H9 (cell line): ENCODE measurements at regions not wholly inside any gene's neighbourhood (a gene's known extent, or its start where the extent isn't known, plus 50 kb on each side); places are given as distances from the start of the nearest gene placed in this dataset.

Source experiments
- DNase-seq: peaks from one replicate; pipeline ENCODE4 v3.0.0-alpha.2; 2017
- H2AFZ ChIP-seq: one replicate; pipeline ENCODE4 v1.6.1; 2013; ENCODE audit warnings: mild to moderate bottlenecking, low read length, control low read depth, moderate library complexity
- H2AK5ac ChIP-seq: 2 replicates; pipeline ENCODE4 v1.6.1; 2013; ENCODE audit warnings: low read length, control low read depth, mixed read lengths; ENCODE audit not compliant: insufficient read length
- H2BK120ac ChIP-seq: one replicate; pipeline ENCODE4 v1.6.1; 2013; ENCODE audit warnings: low read depth, mild to moderate bottlenecking, low read length, control low read depth, inconsistent platforms; ENCODE audit not compliant: poor library complexity, severe bottlenecking
- H2BK12ac ChIP-seq: 2 replicates; pipeline ENCODE4 v1.6.1; 2013; ENCODE audit warnings: low read length, control low read depth, mixed read lengths, low read depth; ENCODE audit not compliant: insufficient read length
- H2BK15ac ChIP-seq: 2 replicates; pipeline ENCODE4 v1.6.1; 2013; ENCODE audit warnings: low read depth, low read length, control low read depth
- H2BK20ac ChIP-seq: one replicate; pipeline ENCODE4 v1.6.1; 2013; ENCODE audit warnings: low read depth, mild to moderate bottlenecking, low read length, control low read depth, inconsistent platforms; ENCODE audit not compliant: poor library complexity, severe bottlenecking
- H2BK5ac ChIP-seq: 2 replicates; pipeline ENCODE4 v1.6.1; 2013; ENCODE audit warnings: low read length, control low read depth, mixed read lengths; ENCODE audit not compliant: insufficient read length
- H3K14ac ChIP-seq: 2 replicates; pipeline ENCODE4 v1.6.1; 2013; ENCODE audit warnings: low read length, control low read depth; ENCODE audit not compliant: insufficient read depth
- H3K18ac ChIP-seq: 2 replicates; pipeline ENCODE4 v1.6.1; 2013; ENCODE audit warnings: low read depth, mild to moderate bottlenecking, mixed read lengths, low read length, control low read depth; ENCODE audit not compliant: insufficient read length
- H3K23ac ChIP-seq: 2 replicates; pipeline ENCODE4 v1.6.1; 2013; ENCODE audit warnings: low read length, control low read depth, mixed read lengths, low read depth; ENCODE audit not compliant: insufficient read length
- H3K23me2 ChIP-seq: 2 replicates; pipeline ENCODE4 v1.6.1; 2013; ENCODE audit warnings: low read depth, mild to moderate bottlenecking, mixed read lengths, low read length, control low read depth; ENCODE audit not compliant: insufficient read length, poor library complexity, severe bottlenecking
- H3K27ac ChIP-seq: 2 replicates; pipeline ENCODE4 v1.5.1; 2013; ENCODE audit warnings: low read length, control low read depth, mixed read lengths, low read depth; ENCODE audit not compliant: insufficient read length
- H3K27me3 ChIP-seq: 2 replicates; pipeline ENCODE4 v1.6.1; 2013; ENCODE audit warnings: low read length, control low read depth, inconsistent platforms; ENCODE audit not compliant: insufficient read depth
- H3K4ac ChIP-seq: 2 replicates; pipeline ENCODE4 v1.6.1; 2013; ENCODE audit warnings: low read depth, mild to moderate bottlenecking, control low read depth, inconsistent platforms, low read length, moderate library complexity
- H3K4me1 ChIP-seq: 2 replicates; pipeline ENCODE4 v1.6.1; 2013; ENCODE audit warnings: low read length, control low read depth, inconsistent platforms; ENCODE audit not compliant: insufficient read depth
- H3K4me2 ChIP-seq: 2 replicates; pipeline ENCODE4 v1.6.1; 2013; ENCODE audit warnings: low read length, control low read depth, mixed read lengths; ENCODE audit not compliant: insufficient read length, insufficient read depth
- H3K56ac ChIP-seq: 2 replicates; pipeline ENCODE4 v1.6.1; 2013; ENCODE audit warnings: low read depth, mild to moderate bottlenecking, mixed read lengths, low read length, control low read depth; ENCODE audit not compliant: insufficient read length
- H3K79me1 ChIP-seq: 2 replicates; pipeline ENCODE4 v1.6.1; 2013; ENCODE audit warnings: low read depth, mild to moderate bottlenecking, moderate library complexity, low read length, control low read depth, inconsistent platforms; ENCODE audit not compliant: insufficient read depth, poor library complexity, severe bottlenecking
- H3K79me2 ChIP-seq: 2 replicates; pipeline ENCODE4 v1.6.1; 2013; ENCODE audit warnings: low read length, control low read depth, inconsistent platforms; ENCODE audit not compliant: insufficient read depth
- H3K9ac ChIP-seq: 2 replicates; pipeline ENCODE4 v1.6.1; 2013; ENCODE audit warnings: low read length, control low read depth, mixed read lengths; ENCODE audit not compliant: insufficient read length; ENCODE audit errors: extremely low read depth
- H3K9me3 ChIP-seq: one replicate; pipeline ENCODE4 v1.6.1; 2013; ENCODE audit warnings: low read depth, low read length, inconsistent platforms; ENCODE audit not compliant: control insufficient read depth
- H3T11ph ChIP-seq: one replicate; pipeline ENCODE4 v1.6.1; 2013; ENCODE audit warnings: mild to moderate bottlenecking, low read length, control low read depth, inconsistent platforms
- H4K20me1 ChIP-seq: one replicate; pipeline ENCODE4 v1.6.1; 2013; ENCODE audit not compliant: control insufficient read depth, insufficient read length, insufficient read depth
- H4K5ac ChIP-seq: 2 replicates; pipeline ENCODE4 v1.6.1; 2013; ENCODE audit warnings: low read depth, mild to moderate bottlenecking, mixed read lengths, low read length, control low read depth; ENCODE audit not compliant: insufficient read length
- H4K8ac ChIP-seq: replicated peaks from 2 replicates; pipeline ENCODE4 v1.6.1; 2013; ENCODE audit warnings: low read length, control low read depth, mixed read lengths, low read depth; ENCODE audit not compliant: insufficient read length
- H4K91ac ChIP-seq: 2 replicates; pipeline ENCODE4 v1.6.1; 2013; ENCODE audit warnings: low read depth, mild to moderate bottlenecking, moderate library complexity, mixed read lengths, low read length, control low read depth; ENCODE audit not compliant: insufficient read length
- H3K27ac Mint-ChIP-seq, 3 experiments: 2 replicates in 2 of 3; 3 replicates in 1 of 3; pipeline ENCODE4 v1.8.0; 2020 to 2021; ENCODE audit warnings: mixed read lengths in 3 of 3, mild to moderate bottlenecking in 1 of 3, moderate library complexity in 1 of 3
- H3K27me3 Mint-ChIP-seq: 2 replicates; pipeline ENCODE4 v1.8.0; 2021; ENCODE audit warnings: low read depth, mild to moderate bottlenecking, moderate library complexity, mixed read lengths
- H3K36me3 Mint-ChIP-seq, 3 experiments: 2 replicates in 2 of 3; 3 replicates in 1 of 3; pipeline ENCODE4 v1.8.0; 2020 to 2021; ENCODE audit warnings: low read depth in 3 of 3, mixed read lengths in 3 of 3; ENCODE audit not compliant: insufficient read depth in 1 of 3
- H3K4me1 Mint-ChIP-seq, 2 experiments: 2 replicates each; pipeline ENCODE4 v1.8.0; 2020; ENCODE audit warnings: mixed read lengths in 2 of 2
- H3K4me3 Mint-ChIP-seq, 2 experiments: 2 replicates in 1 of 2; 3 replicates in 1 of 2; pipeline ENCODE4 v1.8.0; 2020 to 2021; ENCODE audit warnings: mild to moderate bottlenecking in 2 of 2, mixed read lengths in 2 of 2, moderate library complexity in 1 of 2
- H3K9me3 Mint-ChIP-seq, 2 experiments: 2 replicates in 1 of 2; 3 replicates in 1 of 2; pipeline ENCODE4 v1.8.0; 2020; ENCODE audit warnings: mild to moderate bottlenecking in 2 of 2, mixed read lengths in 2 of 2, moderate library complexity in 1 of 2
- CTCF ChIP-seq: fragments of 200-600 bp; sonication (generic); conservative IDR thresholded peaks from 3 replicates; pipeline ENCODE4 v1.8.0; 2021; ENCODE audit warnings: antibody characterized with exemption, mild to moderate bottlenecking
- WGBS: extraction: QIAGEN DNeasy Blood & Tissue Kit; methylation state at CpG from one replicate; pipeline ENCODE4 v1.1.7; 2013; ENCODE audit warnings: missing lambda C conversion rate, low lambda C conversion rate, mixed read lengths; ENCODE audit not compliant: insufficient read length; ENCODE audit errors: extremely low coverage; 5-methylcytosine and 5-hydroxymethylcytosine counted together

GRCh38 chr2:167816874-167817290 lies 430.5 kb downstream of the STK39 start:
- H3K9me3 Mint-ChIP-seq = no peaks in the 10 kb centered on the region
- Histone ChIP-seq H2AK5ac (no peak overlapping the region), H3K79me1 (no peaks in the 10 kb centered on the region), H3K9ac (no peak overlapping the region), H3K27ac (no peak overlapping the region), H3K4me2 (no peak overlapping the region), H2BK20ac (no peak overlapping the region), H3K9me3 (no peaks in the 10 kb centered on the region), H4K20me1 (no peaks in the 10 kb centered on the region), H3K4me1 (no peaks in the 10 kb centered on the region), H2BK15ac (no peak overlapping the region), H2BK120ac (no peak overlapping the region), H3K18ac (no peak overlapping the region), H3K27me3 (no peaks in the 10 kb centered on the region), H4K5ac (no peak overlapping the region), H4K91ac (no peak overlapping the region), H3K23ac (no peak overlapping the region), H2BK5ac (no peak overlapping the region), H2BK12ac (no peak overlapping the region), H3K4ac (no peak overlapping the region), H3T11ph (no peak overlapping the region), H3K79me2 (no peaks in the 10 kb centered on the region), H3K23me2 (no peaks in the 10 kb centered on the region), H3K14ac (no peak overlapping the region), H3K56ac (no peak overlapping the region), H4K8ac (no peak overlapping the region), H2AFZ (no peak overlapping the region)
- DNase-seq = no peak
- H3K27ac Mint-ChIP-seq = no peak overlapping the region
- peaks cover 13 to 20% (median 17%) of the 10 kb centered on the region in 3 experiments for H3K36me3 Mint-ChIP-seq
- TF ChIP-seq CTCF = no peak
- H3K27me3 Mint-ChIP-seq = no peaks in the 10 kb centered on the region
- peaks cover 3 to 5% of the 10 kb centered on the region in 2 experiments; a peak in 3 of 4 replicates for H3K4me1 Mint-ChIP-seq
- WGBS = no CpG with 5 or more reads among the region's 1 CpG
- H3K4me3 Mint-ChIP-seq = no peak overlapping the region
